ENCODE measurements at regions not wholly inside any gene's neighbourhood (a gene's known extent, or its start where the extent isn't known, plus 50 kb on each side); places are given as distances from the start of the nearest gene placed in this dataset.

DNA sequence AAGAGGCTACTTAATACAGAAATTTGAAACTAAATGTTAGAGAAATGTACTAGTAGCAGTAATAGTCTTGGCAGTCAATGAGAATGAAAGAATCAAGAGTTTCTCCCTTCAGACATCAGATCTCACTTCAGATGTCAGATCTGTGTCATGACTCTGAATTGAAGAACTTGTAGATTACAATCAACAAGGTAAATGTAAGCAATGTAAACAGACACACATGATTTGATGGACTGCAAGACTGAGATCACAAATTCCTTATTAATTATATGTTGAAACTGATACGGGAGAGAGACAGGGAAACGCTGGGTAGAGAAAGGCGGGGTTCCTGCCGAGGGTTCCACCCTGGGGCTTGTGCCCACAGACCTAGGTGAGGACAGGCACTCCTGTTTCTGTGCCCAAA, 65.5 kb upstream of the HHIP start (continued):
- TF ChIP-seq RXRA (IDR thresholded peaks at IDR 0.05; ENCODE audit: insufficient read depth, low read depth, low read length) (no peak), TCF12 (IDR thresholded peaks at IDR 0.05; ENCODE audit: low read depth, low read length) (no peak), YY1 (IDR thresholded peaks at IDR 0.05; ENCODE audit: low read depth, low read length) (no peak)

All from H1 (cell line).